SK-N-MC (cell line): ENCODE measurements at regions not wholly inside any gene's neighbourhood (a gene's known extent, or its start where the extent isn't known, plus 50 kb on each side); places are given as distances from the start of the nearest gene placed in this dataset.

Source experiments
- EZH2 ChIP-seq: fragments of 200-600 bp; sonication (generic); IDR thresholded peaks from one replicate; pipeline ENCODE4 v1.6.1; 2017; ENCODE audit warnings: antibody characterized with exemption
- FOXP2 ChIP-seq: optimal IDR thresholded peaks from 2 replicates; pipeline ENCODE3; 2011; ENCODE audit warnings: mild to moderate bottlenecking, moderate library complexity; ENCODE audit not compliant: insufficient read depth; ENCODE audit errors: extremely low read length, control extremely low read depth
- POLR2AphosphoS5 ChIP-seq: IDR thresholded peaks from 2 replicates; pipeline ENCODE4 v1.6.1; 2012; ENCODE audit warnings: mild to moderate bottlenecking, low read depth, low read length, borderline replicate concordance

GRCh38 chr4:59650861-59651260 lies 1549.3 kb upstream of the ADGRL3 start:
- TF ChIP-seq EZH2 (no peak), POLR2AphosphoS5 (no peak), FOXP2 (no peak)
